GM12878 (cell line): ENCODE measurements at regions not wholly inside any gene's neighbourhood (a gene's known extent, or its start where the extent isn't known, plus 50 kb on each side); places are given as distances from the start of the nearest gene placed in this dataset.

ENCODE experiments used
- BACH1 ChIP-seq: fragments of 450-650 bp; IDR thresholded peaks from 2 replicates; pipeline ENCODE4 v1.6.1; 2017; ENCODE audit warnings: mild to moderate bottlenecking, borderline replicate concordance
- CEBPB ChIP-seq, 2 experiments: fragments of 150-350 bp in 1 of 2; IDR thresholded peaks; 2 replicates each; pipeline ENCODE4 v1.6.1; 2012 to 2014; ENCODE audit warnings: low read depth in 2 of 2, low read length in 2 of 2, borderline replicate concordance in 1 of 2, inconsistent platforms in 1 of 2
- CREB1 ChIP-seq: IDR thresholded peaks from 2 replicates; pipeline ENCODE4 v1.6.1; 2012; ENCODE audit warnings: low read depth, mild to moderate bottlenecking, inconsistent platforms
- EGR1 ChIP-seq, 2 experiments: IDR thresholded peaks; 1 replicate in 1 of 2; 2 replicates in 1 of 2; pipeline ENCODE4 v1.6.1; 2011 to 2012; ENCODE audit warnings: low read depth in 2 of 2, low read length in 2 of 2, borderline replicate concordance in 1 of 2, mild to moderate bottlenecking in 1 of 2, moderate library complexity in 1 of 2
- FOS ChIP-seq: IDR thresholded peaks from 3 replicates; pipeline ENCODE4 v1.6.1; 2011; ENCODE audit warnings: borderline replicate concordance; ENCODE audit not compliant: insufficient read length; ENCODE audit errors: extremely low read depth
- GABPA ChIP-seq: IDR thresholded peaks from 2 replicates; pipeline ENCODE4 v1.6.1; 2014; ENCODE audit warnings: antibody characterized with exemption, low read depth, mild to moderate bottlenecking, inconsistent platforms
- HDGF ChIP-seq: fragments of 450-650 bp; IDR thresholded peaks from 2 replicates; pipeline ENCODE4 v1.6.1; 2016; ENCODE audit warnings: antibody characterized with exemption
- MEF2B ChIP-seq: fragments of 450-650 bp; IDR thresholded peaks from 2 replicates; pipeline ENCODE4 v1.6.1; 2018; ENCODE audit warnings: mild to moderate bottlenecking, moderate library complexity; ENCODE audit not compliant: partially characterized antibody, poor library complexity, severe bottlenecking
- MXI1 ChIP-seq: fragments of 150-350 bp; IDR thresholded peaks from 2 replicates; pipeline ENCODE4 v1.6.1; 2011; ENCODE audit warnings: low read depth, mild to moderate bottlenecking, inconsistent platforms, low read length, improper control_type of control experiment
- MYB ChIP-seq: fragments of 150-350 bp; IDR thresholded peaks from 2 replicates; pipeline ENCODE4 v1.6.1; 2014; ENCODE audit warnings: mild to moderate bottlenecking, low read depth, low read length, borderline replicate concordance
- NFXL1 ChIP-seq: fragments of 450-650 bp; IDR thresholded peaks from 2 replicates; pipeline ENCODE4 v1.6.1; 2017; ENCODE audit warnings: antibody characterized with exemption, mild to moderate bottlenecking, borderline replicate concordance
- NRF1 ChIP-seq: conservative IDR thresholded peaks from 2 replicates; pipeline ENCODE4 v1.6.1; 2011; ENCODE audit warnings: mild to moderate bottlenecking, low read depth, low read length, improper control_type of control experiment
- POLR2A ChIP-seq: IDR thresholded peaks from 2 replicates; pipeline ENCODE4 v1.6.1; 2011; ENCODE audit warnings: low read depth, mild to moderate bottlenecking, low read length
- SIX5 ChIP-seq: IDR thresholded peaks from 2 replicates; pipeline ENCODE4 v1.6.1; 2011; ENCODE audit warnings: mild to moderate bottlenecking, low read depth, low read length, moderate library complexity; ENCODE audit not compliant: severe bottlenecking
- SMAD1 ChIP-seq: fragments of 450-650 bp; IDR thresholded peaks from 2 replicates; pipeline ENCODE4 v1.6.1; 2018; ENCODE audit warnings: mild to moderate bottlenecking, low read depth; ENCODE audit not compliant: partially characterized antibody
- SMARCA5 ChIP-seq: fragments of 450-650 bp; IDR thresholded peaks from 2 replicates; pipeline ENCODE4 v1.6.1; 2017; ENCODE audit warnings: mild to moderate bottlenecking
- ZNF274 ChIP-seq: IDR thresholded peaks from one replicate; pipeline ENCODE4 v1.8.0; 2011; ENCODE audit not compliant: insufficient read length, insufficient read depth
- ZNF622 ChIP-seq: fragments of 450-650 bp; IDR thresholded peaks from 2 replicates; pipeline ENCODE4 v1.6.1; 2017; ENCODE audit warnings: mild to moderate bottlenecking, inconsistent platforms
- ZSCAN29 ChIP-seq: fragments of 450-650 bp; IDR thresholded peaks from 2 replicates; pipeline ENCODE4 v1.6.1; 2017; ENCODE audit warnings: mild to moderate bottlenecking, moderate library complexity
- ZZZ3 ChIP-seq: IDR thresholded peaks from 2 replicates; pipeline ENCODE4 v1.6.1; 2011; ENCODE audit warnings: low read depth; ENCODE audit not compliant: control insufficient read depth, insufficient read length
- TF ChIP-seq, protein P1 (sequence below): fragments of 450-650 bp; IDR thresholded peaks from 2 replicates; pipeline ENCODE4 v1.6.1; 2016; ENCODE audit warnings: mild to moderate bottlenecking, moderate library complexity, borderline replicate concordance
- TF ChIP-seq, protein P2 (sequence below): IDR thresholded peaks from 2 replicates; pipeline ENCODE4 v1.6.1; 2012; ENCODE audit warnings: low read depth, low read length, improper control_type of control experiment
- TF ChIP-seq, protein P3 (sequence below): IDR thresholded peaks from 2 replicates; pipeline ENCODE4 v1.6.1; 2011; ENCODE audit warnings: mild to moderate bottlenecking, low read depth, low read length, moderate library complexity; ENCODE audit not compliant: insufficient replicate concordance
- TF ChIP-seq, protein P4 (sequence below): fragments of 450-650 bp; IDR thresholded peaks from 2 replicates; pipeline ENCODE4 v1.6.1; 2017; ENCODE audit warnings: low read depth, mild to moderate bottlenecking, moderate library complexity

DNA sequence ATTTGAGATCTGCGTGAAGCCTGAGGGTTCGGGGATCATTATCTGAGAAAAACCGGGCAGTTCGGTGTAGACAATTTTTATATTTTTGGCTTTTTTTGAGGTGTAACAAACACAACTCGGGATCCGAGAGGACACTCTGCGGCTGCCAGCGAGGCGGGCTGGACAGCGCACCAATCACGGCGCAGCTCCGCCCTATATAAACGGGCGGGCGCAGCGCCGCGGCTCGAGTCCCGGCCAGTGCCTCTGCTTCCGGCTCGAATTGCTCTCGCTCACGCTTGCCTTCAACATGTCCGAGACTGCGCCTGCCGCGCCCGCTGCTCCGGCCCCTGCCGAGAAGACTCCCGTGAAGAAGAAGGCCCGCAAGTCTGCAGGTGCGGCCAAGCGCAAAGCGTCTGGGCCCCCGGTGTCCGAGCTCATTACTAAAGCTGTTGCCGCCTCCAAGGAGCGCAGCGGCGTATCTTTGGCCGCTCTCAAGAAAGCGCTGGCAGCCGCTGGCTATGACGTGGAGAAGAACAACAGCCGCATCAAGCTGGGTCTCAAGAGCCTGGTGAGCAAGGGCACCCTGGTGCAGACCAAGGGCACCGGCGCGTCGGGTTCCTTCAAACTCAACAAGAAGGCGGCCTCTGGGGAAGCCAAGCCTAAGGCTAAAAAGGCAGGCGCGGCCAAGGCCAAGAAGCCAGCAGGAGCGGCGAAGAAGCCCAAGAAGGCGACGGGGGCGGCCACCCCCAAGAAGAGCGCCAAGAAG, 69.0 kb downstream of the HFE start (continued):
- TF ChIP-seq, protein P1, sequence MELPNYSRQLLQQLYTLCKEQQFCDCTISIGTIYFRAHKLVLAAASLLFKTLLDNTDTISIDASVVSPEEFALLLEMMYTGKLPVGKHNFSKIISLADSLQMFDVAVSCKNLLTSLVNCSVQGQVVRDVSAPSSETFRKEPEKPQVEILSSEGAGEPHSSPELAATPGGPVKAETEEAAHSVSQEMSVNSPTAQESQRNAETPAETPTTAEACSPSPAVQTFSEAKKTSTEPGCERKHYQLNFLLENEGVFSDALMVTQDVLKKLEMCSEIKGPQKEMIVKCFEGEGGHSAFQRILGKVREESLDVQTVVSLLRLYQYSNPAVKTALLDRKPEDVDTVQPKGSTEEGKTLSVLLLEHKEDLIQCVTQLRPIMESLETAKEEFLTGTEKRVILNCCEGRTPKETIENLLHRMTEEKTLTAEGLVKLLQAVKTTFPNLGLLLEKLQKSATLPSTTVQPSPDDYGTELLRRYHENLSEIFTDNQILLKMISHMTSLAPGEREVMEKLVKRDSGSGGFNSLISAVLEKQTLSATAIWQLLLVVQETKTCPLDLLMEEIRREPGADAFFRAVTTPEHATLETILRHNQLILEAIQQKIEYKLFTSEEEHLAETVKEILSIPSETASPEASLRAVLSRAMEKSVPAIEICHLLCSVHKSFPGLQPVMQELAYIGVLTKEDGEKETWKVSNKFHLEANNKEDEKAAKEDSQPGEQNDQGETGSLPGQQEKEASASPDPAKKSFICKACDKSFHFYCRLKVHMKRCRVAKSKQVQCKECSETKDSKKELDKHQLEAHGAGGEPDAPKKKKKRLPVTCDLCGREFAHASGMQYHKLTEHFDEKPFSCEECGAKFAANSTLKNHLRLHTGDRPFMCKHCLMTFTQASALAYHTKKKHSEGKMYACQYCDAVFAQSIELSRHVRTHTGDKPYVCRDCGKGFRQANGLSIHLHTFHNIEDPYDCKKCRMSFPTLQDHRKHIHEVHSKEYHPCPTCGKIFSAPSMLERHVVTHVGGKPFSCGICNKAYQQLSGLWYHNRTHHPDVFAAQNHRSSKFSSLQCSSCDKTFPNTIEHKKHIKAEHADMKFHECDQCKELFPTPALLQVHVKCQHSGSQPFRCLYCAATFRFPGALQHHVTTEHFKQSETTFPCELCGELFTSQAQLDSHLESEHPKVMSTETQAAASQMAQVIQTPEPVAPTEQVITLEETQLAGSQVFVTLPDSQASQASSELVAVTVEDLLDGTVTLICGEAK: peak; percentile 52; the same call in 1 of the 2 replicates
- TF ChIP-seq POLR2A (peak; percentile 93), HDGF (no peak), SIX5 (peak; percentile 17), BACH1 (peak; percentile 96), MYB (peak; percentile 74; the same call in 1 of the 2 replicates), SMARCA5 (peak; percentile 85; the same call in 1 of the 2 replicates), CREB1 (peak; percentile 71; the same call in 1 of the 2 replicates), ZSCAN29 (peak; percentile 93), FOS (no peak), ZZZ3 (no peak), MXI1 (peak; percentile 63; the same call in 1 of the 2 replicates), ZNF622 (no peak; the same call in none of the 2 replicates), NRF1 (peak; percentile 34; the same call in 1 of the 2 replicates), ZNF274 (no peak), MEF2B (no peak), CEBPB (IDR thresholded peaks at IDR 0.05; ENCODE audit: borderline replicate concordance in 1 of 2, low read depth in 2 of 2, low read length in 2 of 2) (peak in 1 of 2 experiments; percentile 10; a peak in 1 of 4 replicates), NFXL1 (peak; percentile 100), GABPA (no peak), EGR1 (IDR thresholded peaks at IDR 0.05; ENCODE audit: borderline replicate concordance in 1 of 2, low read depth in 2 of 2, low read length in 2 of 2) (peak; percentile 27 to 73; a peak in 2 of 3 replicates), SMAD1 (peak; percentile 100)
- TF ChIP-seq, protein P2, sequence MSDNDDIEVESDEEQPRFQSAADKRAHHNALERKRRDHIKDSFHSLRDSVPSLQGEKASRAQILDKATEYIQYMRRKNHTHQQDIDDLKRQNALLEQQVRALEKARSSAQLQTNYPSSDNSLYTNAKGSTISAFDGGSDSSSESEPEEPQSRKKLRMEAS: peak; percentile 36; the same call in 1 of the 2 replicates
- TF ChIP-seq, protein P3, sequence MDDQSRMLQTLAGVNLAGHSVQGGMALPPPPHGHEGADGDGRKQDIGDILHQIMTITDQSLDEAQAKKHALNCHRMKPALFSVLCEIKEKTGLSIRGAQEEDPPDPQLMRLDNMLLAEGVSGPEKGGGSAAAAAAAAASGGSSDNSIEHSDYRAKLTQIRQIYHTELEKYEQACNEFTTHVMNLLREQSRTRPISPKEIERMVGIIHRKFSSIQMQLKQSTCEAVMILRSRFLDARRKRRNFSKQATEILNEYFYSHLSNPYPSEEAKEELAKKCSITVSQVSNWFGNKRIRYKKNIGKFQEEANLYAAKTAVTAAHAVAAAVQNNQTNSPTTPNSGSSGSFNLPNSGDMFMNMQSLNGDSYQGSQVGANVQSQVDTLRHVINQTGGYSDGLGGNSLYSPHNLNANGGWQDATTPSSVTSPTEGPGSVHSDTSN: peak; percentile 64
- TF ChIP-seq, protein P4, sequence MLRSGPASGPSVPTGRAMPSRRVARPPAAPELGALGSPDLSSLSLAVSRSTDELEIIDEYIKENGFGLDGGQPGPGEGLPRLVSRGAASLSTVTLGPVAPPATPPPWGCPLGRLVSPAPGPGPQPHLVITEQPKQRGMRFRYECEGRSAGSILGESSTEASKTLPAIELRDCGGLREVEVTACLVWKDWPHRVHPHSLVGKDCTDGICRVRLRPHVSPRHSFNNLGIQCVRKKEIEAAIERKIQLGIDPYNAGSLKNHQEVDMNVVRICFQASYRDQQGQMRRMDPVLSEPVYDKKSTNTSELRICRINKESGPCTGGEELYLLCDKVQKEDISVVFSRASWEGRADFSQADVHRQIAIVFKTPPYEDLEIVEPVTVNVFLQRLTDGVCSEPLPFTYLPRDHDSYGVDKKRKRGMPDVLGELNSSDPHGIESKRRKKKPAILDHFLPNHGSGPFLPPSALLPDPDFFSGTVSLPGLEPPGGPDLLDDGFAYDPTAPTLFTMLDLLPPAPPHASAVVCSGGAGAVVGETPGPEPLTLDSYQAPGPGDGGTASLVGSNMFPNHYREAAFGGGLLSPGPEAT: peak; percentile 24; the same call in 1 of the 2 replicates
